ENCODE measurements at regions not wholly inside any gene's neighbourhood (a gene's known extent, or its start where the extent isn't known, plus 50 kb on each side); places are given as distances from the start of the nearest gene placed in this dataset.

DNA sequence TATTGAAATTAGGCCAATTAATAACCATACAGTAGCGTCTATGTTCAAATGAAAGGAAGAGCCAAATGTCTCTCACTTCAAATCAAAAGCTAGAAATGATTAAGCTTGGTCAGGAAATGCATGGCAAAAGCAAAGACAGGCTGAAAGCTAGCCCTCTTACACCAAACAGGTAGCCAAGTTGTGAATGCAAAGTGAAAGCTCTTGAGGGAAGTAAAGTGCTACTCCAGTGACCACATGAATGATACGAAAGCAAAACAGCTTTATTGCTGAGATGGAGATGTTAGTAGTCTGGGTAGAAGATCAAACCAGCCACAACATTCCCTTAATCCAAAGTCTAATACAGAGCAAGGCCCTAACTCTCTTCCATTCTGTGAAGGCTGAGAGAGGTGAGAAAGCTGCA lies 123.8 kb downstream of the TEX36 start:
- H3K27ac ChIP-seq: no peak overlapping the region
- no peaks in the 10 kb centered on the region for H3K27me3 ChIP-seq
- DNase-seq (ENCODE audit: low spot score in 2 of 2): no peak
- no peaks in the 10 kb centered on the region for H3K4me1 ChIP-seq
- H3K9me3 ChIP-seq: no peaks in the 10 kb centered on the region
- 54 to 64% methylated on average over 2 of the region's 2 CpGs for WGBS, 2 donors
- TF ChIP-seq POLR2A (IDR thresholded peaks at IDR 0.05): no peak
- TF ChIP-seq CTCF (IDR thresholded peaks at IDR 0.05): no peak
- no peak for TF ChIP-seq EP300 (IDR thresholded peaks at IDR 0.05)
- no peaks in the 10 kb centered on the region for H3K36me3 ChIP-seq
- no peak overlapping the region for H3K4me3 ChIP-seq

DNA sequence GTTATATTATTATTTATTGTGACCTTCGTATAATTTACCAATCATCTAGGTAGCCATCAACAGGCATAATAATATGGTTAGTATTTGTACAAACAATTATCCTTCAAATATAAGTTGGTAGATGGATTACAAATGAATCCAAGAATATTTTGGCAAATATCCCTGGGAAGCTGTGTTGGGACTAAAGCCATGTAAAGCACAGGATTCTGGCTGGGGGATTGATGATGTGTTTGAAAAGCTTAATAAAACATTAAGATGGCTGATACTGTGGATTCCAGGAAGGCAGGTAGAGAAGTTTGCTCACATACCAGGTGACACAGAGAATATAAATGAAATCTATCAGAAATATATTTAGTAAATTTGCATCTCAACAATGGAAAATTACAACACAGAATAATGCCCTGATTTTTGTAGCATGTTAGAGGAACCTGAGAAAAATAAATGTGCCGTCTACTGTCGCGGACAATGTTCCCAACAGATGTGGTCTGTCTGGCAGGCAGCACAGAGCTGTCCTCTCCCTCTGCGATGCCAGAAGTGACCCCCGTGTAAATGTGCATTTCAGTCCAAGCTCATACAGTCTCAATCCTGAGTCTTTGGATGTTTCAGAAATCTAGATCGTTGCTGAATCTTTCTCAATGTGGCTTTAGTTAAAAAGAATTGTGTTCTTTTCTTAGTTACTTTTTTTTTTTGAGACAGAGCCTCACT lies 125.0 kb downstream of the TEX36 start:
- WGBS, 2 donors: 48 to 52% methylated on average over 7 of the region's 7 CpGs

DNA sequence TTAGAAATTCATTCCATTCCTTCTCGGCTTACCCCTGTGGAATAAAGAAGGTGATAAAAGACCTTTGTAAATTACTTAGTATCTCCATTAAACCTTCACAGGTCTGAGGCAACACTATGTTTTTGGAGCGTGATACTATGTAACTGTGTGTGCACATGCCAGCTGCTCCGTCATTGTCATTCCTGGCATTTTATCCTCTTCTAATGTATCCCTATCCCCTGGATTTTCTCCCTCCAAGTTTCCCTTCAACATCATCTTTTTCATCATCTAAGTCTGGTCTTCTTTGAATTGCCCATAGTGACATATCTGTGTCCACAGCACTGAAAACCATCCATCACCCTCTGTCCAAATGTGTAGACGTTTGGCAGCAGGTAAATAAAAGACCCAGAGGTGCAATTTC lies 125.7 kb downstream of the TEX36 start:
- Histone ChIP-seq H3K4me1 (no peaks in the 10 kb centered on the region), H3K27ac (no peak overlapping the region), H3K9me3 (peaks cover 0 to 10% (median 0%) of the 10 kb centered on the region in 4 donors), H3K4me3 (no peak overlapping the region), H3K36me3 (no peaks in the 10 kb centered on the region), H3K27me3 (no peaks in the 10 kb centered on the region)
- 41 to 47% methylated on average over 4 of the region's 4 CpGs for WGBS, 2 donors
- TF ChIP-seq EP300 (IDR thresholded peaks at IDR 0.05): no peak
- no peak for TF ChIP-seq CTCF (IDR thresholded peaks at IDR 0.05)
- TF ChIP-seq POLR2A (IDR thresholded peaks at IDR 0.05): no peak
- DNase-seq (ENCODE audit: low spot score in 2 of 2): no peak

More for the DNA sequence above, 125.0 kb downstream of the TEX36 start:
- peaks cover 0 to 4% (median 0%) of the 10 kb centered on the region in 4 donors for H3K9me3 ChIP-seq
- DNase-seq (ENCODE audit: low spot score in 2 of 2): no peak
- H3K27me3 ChIP-seq: no peaks in the 10 kb centered on the region
- H3K36me3 ChIP-seq: no peaks in the 10 kb centered on the region
- no peaks in the 10 kb centered on the region for H3K4me1 ChIP-seq
- no peak for TF ChIP-seq EP300 (IDR thresholded peaks at IDR 0.05)
- TF ChIP-seq CTCF (IDR thresholded peaks at IDR 0.05): no peak
- no peak for TF ChIP-seq POLR2A (IDR thresholded peaks at IDR 0.05)
- no peak overlapping the region for H3K4me3 ChIP-seq
- no peak overlapping the region for H3K27ac ChIP-seq

DNA sequence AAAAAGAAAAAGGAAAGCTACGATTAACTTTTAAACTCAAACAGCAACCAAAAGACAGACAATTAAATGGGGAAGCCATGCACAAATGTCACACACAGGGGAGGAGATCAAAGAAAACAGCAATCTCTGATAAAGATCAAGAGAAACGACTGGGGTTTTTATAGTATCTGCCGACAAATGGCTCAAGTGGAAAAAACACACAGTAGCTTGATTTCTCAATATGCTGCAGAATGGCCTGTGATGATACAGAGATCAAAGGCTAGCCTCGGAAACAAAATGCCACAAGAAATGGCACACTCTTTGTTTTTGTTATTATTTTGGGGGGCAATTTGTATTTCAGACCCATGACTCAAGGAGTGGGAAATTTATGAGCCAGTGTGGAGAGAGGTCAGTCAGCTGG lies 126.1 kb downstream of the TEX36 start:
- no peak for DNase-seq (ENCODE audit: low spot score in 2 of 2)
- no peaks in the 10 kb centered on the region for H3K4me1 ChIP-seq
- no peak overlapping the region for H3K4me3 ChIP-seq
- no peak for TF ChIP-seq CTCF (IDR thresholded peaks at IDR 0.05)
- no peak for TF ChIP-seq POLR2A (IDR thresholded peaks at IDR 0.05)
- no peak for TF ChIP-seq EP300 (IDR thresholded peaks at IDR 0.05)
- H3K36me3 ChIP-seq: no peaks in the 10 kb centered on the region
- H3K27me3 ChIP-seq: no peaks in the 10 kb centered on the region
- peaks cover 0 to 13% (median 0%) of the 10 kb centered on the region in 4 donors for H3K9me3 ChIP-seq
- WGBS, 2 donors: 19 to 29% methylated on average over 4 of the region's 4 CpGs
- H3K27ac ChIP-seq: no peak overlapping the region

- no peak for DNase-seq (ENCODE audit: low spot score in 2 of 2)
- H3K9me3 ChIP-seq: peaks cover 0 to 13% (median 0%) of the 10 kb centered on the region in 4 donors
Measured at GRCh38 chr10:125555743-125556142, 127.2 kb downstream of the TEX36 start.

More at GRCh38 chr10:125555743-125556142, 127.2 kb downstream of the TEX36 start:
- TF ChIP-seq POLR2A (IDR thresholded peaks at IDR 0.05): no peak
- no peak for TF ChIP-seq EP300 (IDR thresholded peaks at IDR 0.05)
- TF ChIP-seq CTCF (IDR thresholded peaks at IDR 0.05): no peak
- Histone ChIP-seq H3K27me3 (no peaks in the 10 kb centered on the region), H3K36me3 (no peaks in the 10 kb centered on the region), H3K4me1 (no peaks in the 10 kb centered on the region), H3K4me3 (no peak overlapping the region), H3K27ac (no peak overlapping the region)
- WGBS, 2 donors: 62 to 70% methylated on average over 12 of the region's 12 CpGs
